Upper lobe of left lung (tissue), 4 donors: ENCODE measurements at regions not wholly inside any gene's neighbourhood (a gene's known extent, or its start where the extent isn't known, plus 50 kb on each side); places are given as distances from the start of the nearest gene placed in this dataset.

ENCODE experiments used
- CTCF ChIP-seq, 6 experiments: fragments of 450-650 bp in 4 of 6; fragments of 200-600 bp in 2 of 6; sonication (generic) in 2 of 6; IDR thresholded peaks; one replicate each; pipeline ENCODE4 v1.5.1; 2016 to 2019; ENCODE audit warnings: antibody characterized with exemption in 6 of 6
- POLR2A ChIP-seq, 4 donors: fragments of 450-650 bp; IDR thresholded peaks; one replicate each; pipeline ENCODE4 v1.5.1; 2016 to 2017; ENCODE audit warnings: antibody characterized with exemption in 4 of 4, mild to moderate bottlenecking in 2 of 4
- POLR2AphosphoS5 ChIP-seq, 2 donors: sonication (generic); formaldehyde crosslinking; IDR thresholded peaks; one replicate each; pipeline ENCODE4 v1.5.1; 2017; ENCODE audit warnings: antibody characterized with exemption in 2 of 2

GRCh38 chr12:125211464-125211863 lies 146.2 kb downstream of the AACS start:
- TF ChIP-seq CTCF (IDR thresholded peaks at IDR 0.05) (no peak), POLR2A (IDR thresholded peaks at IDR 0.05) (no peak), POLR2AphosphoS5 (IDR thresholded peaks at IDR 0.05) (no peak)
